SH-SY5Y (cell line): ENCODE measurements at regions not wholly inside any gene's neighbourhood (a gene's known extent, or its start where the extent isn't known, plus 50 kb on each side); places are given as distances from the start of the nearest gene placed in this dataset.

Experiments
- GATA2 ChIP-seq: IDR thresholded peaks from 2 replicates; pipeline ENCODE4 v1.6.1; 2011; ENCODE audit warnings: mild to moderate bottlenecking, low read depth, low read length
- GATA3 ChIP-seq: IDR thresholded peaks from 2 replicates; pipeline ENCODE4 v1.6.1; 2011; ENCODE audit warnings: low read depth, mild to moderate bottlenecking, low read length, moderate library complexity

DNA sequence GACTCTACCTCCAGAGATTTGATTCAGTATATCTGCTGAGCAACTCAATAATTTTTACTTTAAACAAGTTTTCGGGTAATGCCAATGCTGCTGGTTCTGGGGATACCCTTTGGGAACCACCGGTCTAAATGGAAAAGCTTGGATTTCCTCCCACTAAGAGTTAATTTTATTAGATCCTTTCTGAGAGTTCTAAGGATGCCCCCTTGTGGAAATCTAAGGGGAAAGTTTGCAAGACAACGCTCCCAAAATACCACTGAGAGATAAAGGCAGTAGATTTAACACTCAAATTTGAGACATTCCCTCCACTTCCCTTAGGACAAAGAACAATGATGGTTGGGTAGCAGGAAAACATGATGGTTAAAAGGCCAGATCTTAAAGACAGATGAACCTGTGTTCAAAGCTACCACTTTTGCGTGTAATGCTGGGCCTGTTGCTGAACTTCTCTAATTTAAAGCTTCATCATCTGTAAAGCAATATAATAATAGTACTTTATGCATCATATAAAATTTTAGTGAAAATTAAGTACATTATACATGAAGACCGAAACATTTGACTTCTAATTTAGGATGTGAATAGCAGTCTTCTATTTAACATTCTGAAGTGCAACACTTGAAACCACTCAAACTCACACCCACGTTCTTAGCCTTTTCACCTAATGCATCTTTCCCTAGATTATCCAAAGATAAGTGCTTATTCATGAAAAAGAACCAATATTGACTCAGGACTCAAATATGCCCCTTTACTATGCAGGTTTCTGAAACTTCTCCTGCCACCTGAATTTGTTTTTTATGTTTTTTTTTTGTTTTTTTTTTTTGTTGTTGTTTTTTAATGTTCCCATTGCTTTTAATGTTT is 110.1 kb upstream of the LUZP2 start:
- TF ChIP-seq GATA2 = no peak
- no peak for TF ChIP-seq GATA3
